ENCODE measurements at regions not wholly inside any gene's neighbourhood (a gene's known extent, or its start where the extent isn't known, plus 50 kb on each side); places are given as distances from the start of the nearest gene placed in this dataset.

GRCh38 chr2:122977580-122977979, 1047.5 kb upstream of the CNTNAP5 start:
- no peak overlapping the region for H3K27ac Mint-ChIP-seq
- CTCF ChIA-PET, result no interaction called here

DNA sequence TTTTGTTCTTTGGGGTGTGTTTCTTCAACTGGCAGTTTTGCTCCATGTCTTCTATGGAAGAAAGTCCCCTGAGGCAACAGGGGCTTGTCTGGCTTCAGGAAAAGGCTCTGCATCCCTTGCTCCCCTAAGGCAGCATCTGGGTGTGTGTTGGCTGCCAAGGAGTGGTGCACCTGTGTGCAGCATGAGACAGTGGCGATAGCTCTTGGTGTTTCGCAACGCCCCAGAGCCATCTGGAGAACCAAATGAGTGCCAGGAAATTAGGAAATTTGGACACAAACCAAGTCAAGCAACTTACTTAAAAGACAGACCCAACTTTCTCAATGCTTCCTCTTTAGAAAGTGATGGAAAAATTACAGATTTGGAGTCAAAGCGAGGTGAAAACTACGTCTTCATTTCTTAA, 1044.4 kb upstream of the CNTNAP5 start:
- H3K27me3 Mint-ChIP-seq (ENCODE audit: low read depth), result no peaks in the 10 kb centered on the region
- ChIA-PET CTCF (no interaction called here), POLR2A (no interaction called here)
- H3K36me3 Mint-ChIP-seq (ENCODE audit: low read depth), result no peaks in the 10 kb centered on the region
- H3K4me1 Mint-ChIP-seq (ENCODE audit: low read depth), result no peaks in the 10 kb centered on the region
- H3K27ac Mint-ChIP-seq, result no peak overlapping the region
- H3K4me3 Mint-ChIP-seq, result no peak overlapping the region
- ATAC-seq, result no peak
- peaks cover 11% of the 10 kb centered on the region for H3K9me3 Mint-ChIP-seq (ENCODE audit: insufficient read depth)
- DNase-seq, result no peak

More at GRCh38 chr2:122977580-122977979, 1047.5 kb upstream of the CNTNAP5 start:
- H3K4me1 Mint-ChIP-seq (ENCODE audit: low read depth), result no peaks in the 10 kb centered on the region
- ATAC-seq (no peak), DNase-seq (no peak)
- H3K27me3 Mint-ChIP-seq (ENCODE audit: low read depth), result no peaks in the 10 kb centered on the region
- peaks cover 11% of the 10 kb centered on the region for H3K9me3 Mint-ChIP-seq (ENCODE audit: insufficient read depth)
- no peak overlapping the region for H3K4me3 Mint-ChIP-seq
- H3K36me3 Mint-ChIP-seq (ENCODE audit: low read depth), result no peaks in the 10 kb centered on the region
- POLR2A ChIA-PET, result no interaction called here

DNA sequence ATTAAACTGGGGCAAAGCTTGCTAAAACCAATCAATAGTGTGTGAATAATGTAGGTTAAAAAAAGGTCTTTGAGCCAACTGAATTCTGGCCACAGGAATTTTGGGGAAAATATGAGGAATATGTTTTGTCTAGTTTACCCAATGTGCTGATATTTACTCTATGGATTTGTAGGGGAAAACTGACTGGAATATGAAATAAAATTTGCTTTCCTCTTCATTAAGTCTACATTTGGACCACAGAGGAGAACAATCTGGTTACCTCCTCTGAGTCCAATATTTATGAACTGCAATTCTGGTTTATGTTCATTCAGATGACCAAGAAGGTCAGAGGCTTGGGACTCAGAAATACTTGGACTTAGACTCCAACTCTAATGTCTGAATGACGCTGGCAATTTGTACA, 1042.2 kb upstream of the CNTNAP5 start:
- H3K27ac Mint-ChIP-seq, result no peak overlapping the region
- peaks cover 17% of the 10 kb centered on the region for H3K9me3 Mint-ChIP-seq (ENCODE audit: insufficient read depth)
- no peak for ATAC-seq
- no peaks in the 10 kb centered on the region for H3K27me3 Mint-ChIP-seq (ENCODE audit: low read depth)
- no peak for DNase-seq
- no peak overlapping the region for H3K4me3 Mint-ChIP-seq
- H3K36me3 Mint-ChIP-seq (ENCODE audit: low read depth), result no peaks in the 10 kb centered on the region
- no peaks in the 10 kb centered on the region for H3K4me1 Mint-ChIP-seq (ENCODE audit: low read depth)
- ChIA-PET CTCF (no interaction called here), POLR2A (no interaction called here)

DNA sequence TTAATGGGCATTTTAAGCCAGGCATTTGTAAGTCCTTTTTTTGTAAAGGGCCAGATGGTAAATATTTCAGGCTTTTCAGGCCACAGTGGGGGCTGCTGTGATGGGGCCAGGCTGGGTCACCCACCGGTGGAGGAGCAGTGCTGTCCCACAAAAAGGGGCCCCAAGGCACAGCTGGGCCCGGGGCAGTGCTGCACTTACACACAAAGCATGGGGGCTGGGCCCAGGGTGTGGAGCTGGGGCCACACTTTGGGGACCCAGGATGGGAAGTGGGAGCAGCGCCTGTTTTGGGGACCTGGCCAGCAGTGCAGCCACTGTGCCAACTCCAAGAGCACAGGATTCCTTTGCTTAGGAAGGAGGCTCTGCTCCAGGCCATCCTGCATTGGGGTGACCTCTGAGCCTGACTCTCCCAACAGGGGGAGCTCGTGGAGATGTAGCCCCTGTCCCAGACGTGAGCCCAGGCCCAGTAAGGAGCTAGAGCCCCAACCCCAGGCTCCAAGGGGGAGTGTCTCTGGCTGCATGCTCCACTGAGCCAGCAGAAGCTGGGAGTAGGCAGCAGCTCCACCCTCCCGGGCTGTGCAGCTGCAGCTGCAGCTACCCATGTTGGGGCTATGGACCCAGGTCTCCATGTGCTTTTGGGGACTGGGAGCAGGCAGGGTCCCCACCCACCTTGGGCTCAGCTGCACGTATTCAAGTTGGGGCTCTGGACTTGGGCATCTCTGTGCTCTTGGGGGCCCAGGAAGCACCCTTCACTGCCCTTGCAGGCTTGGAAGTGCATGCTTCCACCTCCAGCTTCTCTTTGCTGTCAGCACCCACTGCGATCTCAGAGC, 1036.5 kb upstream of the CNTNAP5 start:
- H3K4me3 Mint-ChIP-seq, result no peak overlapping the region
- H3K4me1 Mint-ChIP-seq (ENCODE audit: low read depth), result no peaks in the 10 kb centered on the region
- ChIA-PET CTCF (no interaction called here), POLR2A (no interaction called here)
- peaks cover 8% of the 10 kb centered on the region for H3K9me3 Mint-ChIP-seq (ENCODE audit: insufficient read depth)
- H3K36me3 Mint-ChIP-seq (ENCODE audit: low read depth), result no peaks in the 10 kb centered on the region
- no peak for ATAC-seq
- no peaks in the 10 kb centered on the region for H3K27me3 Mint-ChIP-seq (ENCODE audit: low read depth)
- no peak for DNase-seq
- no peak overlapping the region for H3K27ac Mint-ChIP-seq

- Mint-ChIP-seq H3K36me3 (ENCODE audit: low read depth) (no peaks in the 10 kb centered on the region), H3K4me3 (no peak overlapping the region), H3K4me1 (ENCODE audit: low read depth) (no peaks in the 10 kb centered on the region), H3K27me3 (ENCODE audit: low read depth) (no peaks in the 10 kb centered on the region), H3K9me3 (ENCODE audit: insufficient read depth) (peaks cover 8% of the 10 kb centered on the region), H3K27ac (no peak overlapping the region)
- ChIA-PET CTCF (no interaction called here), POLR2A (no interaction called here)
- ATAC-seq (no peak), DNase-seq (no peak)
Observed at GRCh38 chr2:122993592-122993991, 1031.5 kb upstream of the CNTNAP5 start.

DNA sequence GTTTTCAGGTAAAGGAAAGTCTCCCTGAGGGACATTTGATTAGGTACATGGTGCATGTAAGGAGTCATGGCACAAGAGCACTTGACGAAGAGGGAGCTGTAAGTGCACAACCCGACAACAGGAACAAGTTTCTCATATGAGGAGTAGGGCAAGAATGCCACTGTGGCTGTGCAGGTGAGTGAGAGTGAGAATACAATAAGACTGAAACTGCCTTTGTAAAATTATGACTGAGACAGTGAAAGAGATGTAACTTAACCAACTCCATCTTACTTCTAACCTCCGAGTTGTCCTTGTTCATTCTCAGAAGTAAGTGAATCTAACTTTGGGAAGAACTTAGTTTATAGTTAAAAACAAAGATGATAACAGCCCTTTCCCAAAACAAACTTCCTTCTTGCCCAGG, 1025.8 kb upstream of the CNTNAP5 start:
- H3K36me3 Mint-ChIP-seq (ENCODE audit: low read depth), result no peaks in the 10 kb centered on the region
- H3K27me3 Mint-ChIP-seq (ENCODE audit: low read depth), result no peaks in the 10 kb centered on the region
- no peak overlapping the region for H3K27ac Mint-ChIP-seq
- no peak for DNase-seq
- ChIA-PET CTCF (no interaction called here), POLR2A (no interaction called here)
- peaks cover 15% of the 10 kb centered on the region for H3K9me3 Mint-ChIP-seq (ENCODE audit: insufficient read depth)
- no peak overlapping the region for H3K4me3 Mint-ChIP-seq
- ATAC-seq, result no peak
- no peaks in the 10 kb centered on the region for H3K4me1 Mint-ChIP-seq (ENCODE audit: low read depth)

DNA sequence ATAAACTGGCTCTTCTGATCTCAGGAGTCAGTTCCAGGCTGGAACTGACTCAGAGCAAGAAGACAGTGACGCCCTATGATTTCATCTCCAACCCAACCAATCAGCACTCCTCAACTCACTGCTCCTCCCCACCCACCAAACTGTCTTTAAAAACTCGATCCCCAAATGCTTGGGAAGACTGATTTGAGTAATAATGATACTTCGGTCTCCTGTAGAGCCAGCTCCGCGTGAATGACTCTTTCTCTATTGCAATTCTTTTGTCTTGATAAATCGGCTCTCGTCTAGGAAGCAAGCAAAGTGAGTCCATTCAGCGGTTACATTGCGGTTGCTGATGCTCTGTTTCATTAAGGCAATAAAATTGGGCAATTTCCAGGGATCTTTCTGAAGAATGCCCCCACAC, 1025.3 kb upstream of the CNTNAP5 start:
- H3K4me3 Mint-ChIP-seq, result no peak overlapping the region
- H3K27me3 Mint-ChIP-seq (ENCODE audit: low read depth), result no peaks in the 10 kb centered on the region
- CTCF ChIA-PET, result no interaction called here
- H3K9me3 Mint-ChIP-seq (ENCODE audit: insufficient read depth), result peaks cover 15% of the 10 kb centered on the region
- H3K4me1 Mint-ChIP-seq (ENCODE audit: low read depth), result no peaks in the 10 kb centered on the region
- DNase-seq, result no peak
- no peak for ATAC-seq
- H3K36me3 Mint-ChIP-seq (ENCODE audit: low read depth), result no peaks in the 10 kb centered on the region
- no peak overlapping the region for H3K27ac Mint-ChIP-seq
- POLR2A ChIA-PET, result no interaction called here

GRCh38 chr2:123002660-123003248, 1022.3 kb upstream of the CNTNAP5 start:
- Mint-ChIP-seq H3K27ac (no peak overlapping the region), H3K36me3 (ENCODE audit: low read depth) (no peaks in the 10 kb centered on the region), H3K4me3 (no peak overlapping the region), H3K27me3 (ENCODE audit: low read depth) (no peaks in the 10 kb centered on the region), H3K4me1 (ENCODE audit: low read depth) (no peaks in the 10 kb centered on the region), H3K9me3 (ENCODE audit: insufficient read depth) (peaks cover 27% of the 10 kb centered on the region)
- ATAC-seq, result no peak
- DNase-seq, result no peak
- ChIA-PET POLR2A (no interaction called here), CTCF (no interaction called here)

GRCh38 chr2:123015186-123015585, 1009.9 kb upstream of the CNTNAP5 start:
- DNase-seq, result no peak
- Mint-ChIP-seq H3K4me3 (no peak overlapping the region), H3K9me3 (ENCODE audit: insufficient read depth) (peaks cover 17% of the 10 kb centered on the region), H3K4me1 (ENCODE audit: low read depth) (no peaks in the 10 kb centered on the region), H3K27ac (no peak overlapping the region), H3K36me3 (ENCODE audit: low read depth) (no peaks in the 10 kb centered on the region), H3K27me3 (ENCODE audit: low read depth) (no peaks in the 10 kb centered on the region)
- ATAC-seq, result no peak
- CTCF ChIA-PET, result no interaction called here
- POLR2A ChIA-PET, result no interaction called here

GRCh38 chr2:123035541-123035940, 989.5 kb upstream of the CNTNAP5 start:
- H3K27me3 Mint-ChIP-seq (ENCODE audit: low read depth), result no peaks in the 10 kb centered on the region
- DNase-seq, result no peak
- no peak overlapping the region for H3K4me3 Mint-ChIP-seq
- ATAC-seq, result no peak
- peaks cover 4% of the 10 kb centered on the region for H3K9me3 Mint-ChIP-seq (ENCODE audit: insufficient read depth)
- H3K36me3 Mint-ChIP-seq (ENCODE audit: low read depth), result no peaks in the 10 kb centered on the region
- CTCF ChIA-PET, result no interaction called here
- POLR2A ChIA-PET, result no interaction called here
- no peaks in the 10 kb centered on the region for H3K4me1 Mint-ChIP-seq (ENCODE audit: low read depth)
- no peak overlapping the region for H3K27ac Mint-ChIP-seq

DNA sequence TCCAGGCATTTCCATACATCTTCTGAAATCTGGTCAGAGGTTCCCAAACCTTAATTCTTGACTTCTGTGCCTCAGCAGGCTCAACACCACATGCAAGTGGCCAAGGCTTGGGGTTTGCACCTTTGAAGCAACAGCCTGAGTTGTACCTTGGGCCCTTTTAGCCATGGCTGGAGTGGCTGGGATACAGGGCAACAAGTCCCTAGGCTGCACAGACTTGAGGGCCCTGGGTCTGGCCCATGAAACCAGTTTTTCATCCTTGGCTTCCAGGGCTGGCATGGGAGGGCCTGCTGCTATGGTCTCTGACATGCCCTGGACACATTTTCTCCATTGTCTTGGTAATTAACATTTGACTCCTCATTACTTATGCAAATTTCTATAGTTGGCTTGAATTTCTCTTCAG, 988.8 kb upstream of the CNTNAP5 start:
- ChIA-PET POLR2A (no interaction called here), CTCF (no interaction called here)
- H3K27me3 Mint-ChIP-seq (ENCODE audit: low read depth), result no peaks in the 10 kb centered on the region
- no peak overlapping the region for H3K4me3 Mint-ChIP-seq
- DNase-seq (no peak), ATAC-seq (no peak)
- H3K27ac Mint-ChIP-seq, result no peak overlapping the region
- H3K36me3 Mint-ChIP-seq (ENCODE audit: low read depth), result no peaks in the 10 kb centered on the region
- H3K4me1 Mint-ChIP-seq (ENCODE audit: low read depth), result no peaks in the 10 kb centered on the region
- peaks cover 4% of the 10 kb centered on the region for H3K9me3 Mint-ChIP-seq (ENCODE audit: insufficient read depth)

- Mint-ChIP-seq H3K36me3 (ENCODE audit: low read depth) (no peaks in the 10 kb centered on the region), H3K9me3 (ENCODE audit: insufficient read depth) (peaks cover 2% of the 10 kb centered on the region), H3K27me3 (ENCODE audit: low read depth) (no peaks in the 10 kb centered on the region), H3K27ac (no peak overlapping the region), H3K4me3 (no peak overlapping the region), H3K4me1 (ENCODE audit: low read depth) (no peaks in the 10 kb centered on the region)
- ChIA-PET POLR2A (no interaction called here), CTCF (no interaction called here)
- DNase-seq, result no peak
- ATAC-seq, result no peak
Observed at GRCh38 chr2:123040506-123040905, 984.6 kb upstream of the CNTNAP5 start.

DNA sequence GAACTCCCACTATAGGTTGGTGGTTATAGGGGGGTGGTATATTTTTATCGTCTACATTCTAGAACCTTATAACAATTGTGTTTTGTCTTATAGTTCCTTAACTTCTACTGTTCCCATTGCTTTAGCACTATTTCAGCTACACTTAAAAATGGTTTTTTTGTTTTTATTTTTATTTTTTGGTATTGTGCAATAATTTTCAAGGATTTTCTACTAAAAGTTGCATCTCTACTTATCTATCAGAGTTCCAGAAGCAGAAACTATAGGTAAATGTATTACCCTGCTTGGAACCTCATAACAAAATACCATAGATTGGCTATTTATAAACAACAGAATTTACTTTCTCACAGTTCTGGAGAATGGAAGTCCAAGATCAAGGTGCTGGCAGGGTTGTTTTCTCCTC, 981.6 kb upstream of the CNTNAP5 start:
- no peaks in the 10 kb centered on the region for H3K36me3 Mint-ChIP-seq (ENCODE audit: low read depth)
- peaks cover 11% of the 10 kb centered on the region for H3K9me3 Mint-ChIP-seq (ENCODE audit: insufficient read depth)
- no peak overlapping the region for H3K4me3 Mint-ChIP-seq
- DNase-seq, result no peak
- ChIA-PET CTCF (no interaction called here), POLR2A (no interaction called here)
- no peak overlapping the region for H3K27ac Mint-ChIP-seq
- H3K4me1 Mint-ChIP-seq (ENCODE audit: low read depth), result no peaks in the 10 kb centered on the region
- ATAC-seq, result no peak
- H3K27me3 Mint-ChIP-seq (ENCODE audit: low read depth), result no peaks in the 10 kb centered on the region

Measured in activated CD8-positive, alpha-beta T cell treated with anti-CD3 and anti-CD28 coated beads, Interleukin-2, amount 10 ng/mL, durations not matched to agents 7 days and 5 days (primary cell).